H4 (cell line): ENCODE measurements at regions not wholly inside any gene's neighbourhood (a gene's known extent, or its start where the extent isn't known, plus 50 kb on each side); places are given as distances from the start of the nearest gene placed in this dataset.

Experiments
- DNase-seq: peaks from one replicate; pipeline ENCODE4 v3.0.0-alpha.2; 2015; ENCODE audit warnings: low spot score

DNA sequence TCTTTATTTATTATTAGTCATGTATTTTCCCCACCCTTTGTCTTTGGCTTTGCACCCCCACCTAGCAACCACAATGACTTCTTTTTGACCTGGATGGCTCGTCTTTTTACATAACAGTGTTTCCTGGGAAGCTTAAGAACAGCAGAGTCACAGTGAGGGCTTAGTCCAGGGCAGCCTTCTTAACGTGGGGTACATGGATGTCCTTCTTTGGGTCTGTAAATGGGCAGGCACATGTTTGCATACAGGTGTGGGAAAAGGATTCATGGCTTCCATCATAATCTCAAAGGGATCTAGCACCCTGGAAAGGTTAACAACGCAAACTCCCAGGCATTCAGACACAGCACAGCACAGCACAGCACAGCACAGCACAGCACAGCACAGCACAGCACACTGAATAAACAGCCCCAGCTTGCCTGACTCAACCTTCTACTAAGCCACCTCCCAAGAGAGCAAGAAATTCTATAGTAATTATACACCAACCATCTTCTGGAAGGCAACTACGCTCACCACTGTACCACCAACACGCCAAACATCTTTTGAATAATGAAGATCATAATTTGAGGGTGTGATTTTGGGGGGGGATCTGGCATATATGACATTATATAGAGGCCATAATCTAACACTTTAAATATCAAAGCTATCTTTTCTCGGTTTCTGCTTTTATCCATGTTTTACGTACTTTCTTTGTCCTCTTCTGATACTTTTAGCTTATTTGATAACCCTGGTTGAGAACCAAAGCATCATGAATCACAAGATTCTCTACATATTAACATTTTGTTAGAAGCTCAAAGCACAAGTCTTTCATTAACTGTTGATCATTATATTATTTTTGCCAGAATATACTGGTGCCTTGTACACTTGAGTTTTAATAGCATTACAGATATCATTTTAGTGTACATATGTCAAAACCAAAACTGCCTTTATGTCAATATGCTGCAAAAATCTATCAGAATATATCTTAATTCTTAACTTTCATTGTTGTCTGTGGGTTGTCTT, 177.2 kb upstream of the KLF14 start:
- DNase-seq: no peak

DNA sequence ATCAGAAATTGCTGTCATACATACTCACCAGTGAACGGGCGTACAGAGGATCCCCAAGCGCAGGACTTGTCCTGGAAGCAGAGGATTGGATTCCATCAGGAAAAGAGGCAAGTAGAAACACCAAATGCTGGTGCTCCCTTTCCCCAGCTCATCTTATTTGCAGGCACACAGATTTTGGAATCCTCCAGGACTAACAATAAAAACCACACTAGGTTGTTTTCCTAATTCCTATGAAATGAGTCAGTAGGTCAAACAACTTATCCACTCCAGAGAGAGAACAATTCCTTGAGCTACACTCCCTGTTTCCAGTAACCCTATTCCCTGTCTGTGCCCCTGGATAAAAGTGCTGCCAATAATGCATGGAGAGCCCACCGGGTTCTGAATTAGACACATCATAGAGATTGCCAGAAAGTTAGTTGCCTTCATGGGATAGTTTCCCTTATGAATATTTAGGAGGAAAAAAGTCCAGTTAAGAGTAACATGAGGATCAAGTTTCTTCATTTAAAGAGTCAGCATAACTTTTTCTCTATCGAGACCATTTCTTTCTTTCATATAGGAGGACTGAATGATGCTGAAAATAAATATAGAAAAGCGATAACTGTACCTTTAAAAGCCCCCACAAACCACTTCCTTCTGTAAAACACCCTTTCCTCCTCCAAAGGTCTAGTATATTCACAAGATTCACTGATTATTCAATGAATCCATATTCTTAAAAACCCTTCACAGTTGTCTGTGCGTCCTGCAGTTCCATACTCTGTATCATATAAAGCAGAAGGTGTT, 178.3 kb upstream of the KLF14 start:
- peak; percentile 75 for DNase-seq

DNA sequence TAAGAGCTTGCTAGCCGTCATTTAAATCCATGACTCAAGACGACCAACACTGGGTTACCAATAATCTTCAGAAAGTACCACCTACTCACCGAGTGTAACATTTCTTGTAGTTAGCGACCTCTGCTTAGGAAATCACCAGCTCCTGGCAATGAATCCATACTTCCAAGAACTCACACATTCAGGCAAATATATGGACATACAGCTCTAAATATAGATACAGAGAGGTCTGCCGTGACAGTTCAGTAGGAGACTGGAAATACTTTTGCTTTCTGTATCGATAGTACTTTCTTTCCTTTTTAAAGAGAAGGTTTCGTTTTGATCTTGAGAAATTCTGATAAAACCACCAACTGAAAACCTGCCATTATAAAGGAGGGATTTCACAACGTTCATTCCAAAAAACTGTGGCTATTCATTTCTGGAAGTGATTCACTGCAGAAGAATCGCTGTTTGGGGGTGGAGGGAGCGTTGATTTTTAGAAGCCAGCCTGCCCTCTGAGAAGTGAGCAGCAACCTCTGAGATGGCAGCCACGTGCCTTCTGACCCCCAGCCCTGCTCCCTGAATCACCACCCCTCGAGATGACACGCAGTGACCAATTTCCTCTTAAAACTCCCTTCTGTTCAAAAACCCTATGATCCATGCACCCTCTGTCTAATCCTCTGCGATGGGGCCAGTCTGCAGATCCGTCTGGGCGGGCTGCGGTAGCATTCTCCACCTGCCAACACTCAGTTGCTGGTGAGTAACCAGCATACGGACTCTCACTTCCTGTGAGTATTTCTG, 179.0 kb upstream of the KLF14 start:
- DNase-seq: peak; percentile 93

DNA sequence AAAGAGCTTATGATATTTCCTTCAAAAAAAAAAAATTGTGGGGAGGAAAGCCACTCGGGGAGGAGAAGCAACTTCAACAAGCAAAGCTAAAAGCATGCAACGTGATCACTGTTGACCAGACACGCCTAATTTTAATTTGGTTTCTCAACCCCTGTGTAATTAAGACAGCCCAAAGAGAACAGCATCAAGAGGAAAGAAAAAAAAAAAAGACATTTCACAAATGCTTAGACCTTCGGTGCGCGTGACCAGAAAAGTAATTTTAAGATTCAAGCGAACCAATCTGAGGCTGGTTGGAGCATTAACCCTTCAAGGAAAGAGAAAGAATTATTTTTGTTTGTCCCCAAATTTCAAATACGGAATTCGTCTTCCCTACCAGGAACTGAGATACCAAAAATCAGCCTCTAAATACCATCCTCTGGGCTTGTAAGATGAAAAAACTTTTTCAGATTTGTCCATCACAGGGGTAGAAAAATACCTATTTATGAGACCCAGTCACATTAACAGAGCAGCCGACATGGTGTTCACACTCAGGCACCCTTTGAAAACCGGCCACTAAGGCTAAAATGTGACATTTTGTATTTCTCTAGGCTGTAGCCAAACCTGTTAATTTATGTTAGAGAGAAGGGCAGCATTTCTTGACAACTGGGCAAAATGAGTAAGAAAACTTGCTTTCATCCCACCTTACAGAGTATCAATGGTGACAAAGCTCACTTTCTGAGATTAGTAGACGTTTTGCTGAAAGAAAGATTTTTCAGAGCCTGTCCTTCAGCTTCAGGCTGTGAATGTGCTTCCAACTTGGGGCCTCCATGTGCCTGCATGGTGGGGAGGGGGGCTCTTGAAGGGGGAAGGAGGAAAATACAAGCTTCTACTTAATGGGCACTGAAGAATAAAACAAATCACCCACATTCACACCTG, 179.9 kb upstream of the KLF14 start:
- DNase-seq: no peak

DNA sequence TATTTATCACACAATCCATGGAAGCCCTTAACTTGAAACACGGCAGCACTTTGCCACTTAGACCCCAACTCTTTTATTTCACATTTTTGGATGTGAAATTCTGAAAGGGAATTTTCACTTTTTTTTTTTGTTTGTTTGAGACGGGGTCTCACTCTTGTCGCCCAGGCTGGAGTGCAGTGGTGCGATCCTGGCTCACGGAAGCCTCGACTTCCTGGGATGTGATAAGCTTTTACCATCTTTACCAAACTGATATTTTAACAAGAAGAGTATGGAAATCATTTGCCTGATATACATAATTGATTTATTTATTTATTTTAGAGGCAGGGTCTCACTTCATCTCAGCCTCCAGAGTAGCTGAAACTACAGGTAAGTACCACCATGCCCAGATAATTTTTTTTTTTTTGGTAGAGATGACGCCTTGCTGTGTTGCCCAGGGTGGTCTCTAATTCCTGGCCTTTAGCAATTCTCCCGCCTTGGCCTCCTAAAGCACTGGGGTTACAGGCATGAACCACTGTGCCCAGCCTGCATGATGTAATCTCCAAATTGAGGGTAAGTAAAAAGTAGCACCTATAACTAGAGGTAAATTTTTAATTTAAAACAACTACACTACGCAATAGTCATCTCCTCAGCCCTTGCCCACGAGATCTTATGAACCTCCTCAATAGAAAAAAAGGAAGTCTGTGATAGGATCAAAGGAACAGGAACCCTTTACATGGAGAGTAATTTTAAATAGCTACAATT, 180.7 kb upstream of the KLF14 start:
- no peak for DNase-seq

DNA sequence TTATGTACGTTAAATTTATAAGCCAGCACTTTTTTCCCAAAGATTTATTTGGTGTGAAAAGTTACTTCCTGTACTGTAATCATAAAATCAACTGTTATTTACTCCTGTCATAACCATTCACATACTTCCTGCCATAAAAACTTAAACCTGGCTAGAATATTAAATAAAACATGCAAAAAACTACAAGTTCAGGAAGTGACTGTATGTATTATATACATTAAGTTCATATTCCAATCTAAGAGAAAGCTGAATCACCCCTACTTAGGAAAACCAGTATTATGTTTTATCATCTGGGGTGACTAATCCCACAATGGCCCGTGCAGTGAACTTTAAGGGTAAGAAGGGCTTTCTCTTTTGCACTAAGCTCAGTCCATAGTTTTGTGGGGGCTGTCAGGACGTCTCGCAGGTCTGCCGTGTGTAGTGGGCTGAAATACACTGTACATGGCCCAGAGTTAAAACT, 183.7 kb upstream of the KLF14 start:
- no peak for DNase-seq

DNA sequence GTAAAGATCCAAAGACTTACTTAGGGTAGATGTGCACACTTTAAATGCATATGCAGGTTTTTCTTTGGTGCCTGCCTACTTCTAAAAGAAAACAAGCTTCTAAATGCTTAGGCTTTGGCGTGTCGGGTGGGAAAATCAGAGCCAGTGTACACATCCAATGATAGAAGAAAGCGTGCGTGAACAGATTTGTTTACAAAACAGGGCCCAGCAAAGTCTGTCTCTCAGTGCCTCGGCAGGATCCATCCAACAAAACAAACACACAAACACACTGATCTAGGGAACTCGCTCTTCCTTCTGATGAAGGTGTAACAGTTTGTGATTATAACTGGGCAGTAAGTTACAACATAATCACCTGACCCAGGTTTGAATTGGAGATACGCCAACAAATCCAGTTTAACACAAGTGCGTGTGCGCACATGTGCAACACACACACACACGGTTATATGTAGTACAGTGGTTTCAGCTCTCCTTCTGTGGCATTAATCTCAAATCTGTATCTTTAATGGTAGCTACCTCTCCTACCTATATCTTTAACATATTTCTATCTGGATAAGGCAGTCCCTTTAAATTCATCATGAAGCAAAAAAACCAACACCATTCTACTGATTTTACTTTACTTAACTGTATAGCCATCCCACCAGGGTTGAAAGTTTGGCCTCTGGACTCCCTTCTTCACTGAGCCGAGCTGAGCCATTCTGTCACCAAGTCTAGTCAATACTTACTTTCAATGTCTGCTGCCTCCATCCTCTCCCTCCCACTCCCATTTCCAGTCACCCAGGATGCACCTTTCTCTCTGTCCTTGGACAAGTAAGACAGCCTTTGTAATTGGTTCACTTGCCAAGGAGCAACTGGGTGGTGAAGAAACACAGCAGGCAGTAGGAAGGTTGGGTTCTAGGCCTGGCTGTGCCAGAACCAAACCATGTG, 184.4 kb upstream of the KLF14 start:
- DNase-seq: no peak

DNA sequence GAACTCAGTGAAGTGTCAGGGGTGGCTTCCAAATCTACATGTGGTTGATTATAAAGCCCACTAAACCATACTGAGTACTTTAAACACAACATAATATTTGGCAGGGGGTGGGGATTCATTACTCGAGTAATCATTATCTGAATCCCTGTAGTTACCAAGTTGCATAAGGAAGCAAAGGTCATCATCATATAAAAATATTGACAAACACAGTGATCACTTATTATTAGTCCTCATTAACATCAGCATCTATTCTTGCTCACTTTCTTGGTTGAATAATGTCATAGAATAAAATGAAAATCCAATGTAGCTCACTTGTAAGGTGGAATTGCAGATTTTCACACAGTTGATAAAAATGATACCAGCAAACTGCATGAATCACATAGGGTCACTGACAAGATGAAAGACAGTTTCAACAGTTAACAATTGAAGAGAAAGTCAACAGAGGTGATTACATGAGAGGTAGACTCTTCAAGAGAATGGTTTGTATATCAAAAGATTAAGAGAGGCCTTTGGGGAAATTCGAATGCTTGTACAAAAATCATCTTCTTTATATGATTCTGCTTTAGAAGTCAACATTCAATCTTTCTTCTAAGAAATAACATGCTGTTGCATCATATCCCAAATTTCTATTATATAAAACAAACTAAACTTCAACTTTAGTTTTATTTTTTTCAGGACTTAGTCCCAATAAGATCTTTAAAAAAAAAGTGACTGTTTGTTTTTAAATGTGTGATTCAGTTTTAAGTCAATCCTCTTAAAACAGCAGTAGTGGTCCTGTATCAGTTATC, 185.5 kb upstream of the KLF14 start:
- DNase-seq: no peak

DNA sequence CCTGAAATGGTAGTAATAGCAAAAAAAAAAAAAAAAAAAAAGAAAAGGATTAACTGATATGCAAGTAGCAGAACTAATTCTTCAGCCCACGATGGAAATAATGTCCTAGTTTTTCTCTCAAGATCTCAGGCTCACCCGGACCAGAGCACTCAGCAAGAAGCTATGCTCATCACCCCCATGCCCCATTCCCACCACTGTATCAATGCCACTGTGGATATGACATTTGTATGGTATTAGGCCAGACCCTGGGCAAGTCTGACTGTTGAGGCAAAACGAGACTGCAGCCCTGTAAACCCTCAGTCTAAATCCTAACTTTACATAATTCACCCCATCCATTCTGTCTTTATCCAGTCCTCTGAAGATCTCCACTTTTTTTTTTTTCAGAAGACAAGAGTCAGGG, 186.1 kb upstream of the KLF14 start:
- DNase-seq: no peak

DNA sequence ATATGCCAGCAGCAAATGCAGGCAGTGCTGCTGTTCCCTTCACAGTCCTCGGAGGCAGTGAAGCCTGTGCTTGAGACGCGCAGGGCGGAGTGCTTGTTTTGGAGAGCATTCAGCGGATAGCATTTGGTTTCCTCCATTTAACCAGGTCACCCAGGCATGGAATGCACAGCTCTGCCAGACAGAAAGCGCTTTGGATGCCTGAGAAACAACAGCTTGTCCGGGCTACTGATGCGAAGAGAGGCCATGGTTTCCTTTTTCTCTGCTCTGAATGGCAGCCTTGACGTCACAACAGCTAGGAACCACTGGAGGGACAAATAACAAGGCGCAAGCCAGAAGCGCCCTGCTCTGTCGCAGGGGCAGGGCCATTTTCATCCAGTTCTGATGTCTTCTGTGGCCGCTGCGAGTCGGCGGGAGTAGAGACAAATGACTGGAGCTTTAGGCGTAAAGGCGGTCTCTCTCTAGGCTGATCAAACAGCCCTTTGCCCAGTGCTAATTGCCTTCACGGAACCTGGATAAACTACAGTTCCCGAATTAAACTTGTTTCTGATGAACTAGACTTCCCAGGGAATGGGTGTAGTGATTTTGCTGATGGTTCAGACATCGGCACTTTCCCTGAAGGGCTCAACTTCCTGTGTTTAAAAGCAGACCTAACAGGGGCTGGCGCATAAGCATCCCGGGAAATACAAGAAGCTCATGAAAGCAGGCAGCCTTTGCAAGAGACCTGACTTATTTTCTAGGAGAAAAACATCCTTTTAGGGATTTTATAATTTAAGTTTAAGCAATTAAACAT, 187.6 kb upstream of the KLF14 start:
- no peak for DNase-seq

DNA sequence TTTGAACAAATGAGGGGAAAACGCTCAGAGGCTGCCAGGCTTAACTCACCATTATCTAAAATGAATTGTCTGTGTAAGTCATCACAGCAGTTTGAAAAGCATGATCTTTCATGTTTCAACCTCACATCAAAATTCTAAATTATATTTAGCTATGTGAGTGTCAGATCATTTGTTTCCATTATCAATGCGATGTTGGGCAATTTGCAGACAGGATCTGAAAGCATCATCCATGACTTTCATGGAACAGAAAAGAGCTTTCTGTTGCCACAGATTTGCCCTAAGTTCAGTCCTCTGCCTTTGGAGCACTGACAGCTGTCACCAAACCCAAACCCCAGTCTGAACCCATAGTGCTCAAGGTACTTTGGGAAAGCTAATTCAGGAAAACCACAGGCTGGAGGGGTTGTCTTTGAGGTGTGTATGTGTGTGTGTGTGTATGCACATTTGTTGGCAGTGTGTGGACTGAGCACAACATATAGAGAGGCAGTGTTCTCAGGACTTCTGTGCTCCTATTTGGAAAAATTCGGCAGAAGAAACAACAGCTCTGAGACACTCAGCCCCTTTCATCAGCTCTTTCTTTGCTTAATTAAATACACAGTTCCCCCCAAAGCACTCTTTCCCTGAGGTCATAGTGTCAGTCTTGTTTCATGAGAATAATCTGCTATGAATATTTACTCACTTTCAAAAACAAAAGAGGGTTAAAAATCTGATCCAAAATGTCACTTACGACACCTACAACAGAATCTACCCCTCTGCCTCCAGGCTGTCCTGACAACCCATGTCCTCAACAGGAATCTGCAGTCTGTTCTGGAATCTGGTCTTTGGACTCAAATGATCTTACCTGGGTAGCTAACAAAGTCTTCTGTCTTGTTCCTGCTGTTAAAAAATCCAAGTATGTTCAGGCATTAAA, 188.5 kb upstream of the KLF14 start:
- DNase-seq: no peak

DNA sequence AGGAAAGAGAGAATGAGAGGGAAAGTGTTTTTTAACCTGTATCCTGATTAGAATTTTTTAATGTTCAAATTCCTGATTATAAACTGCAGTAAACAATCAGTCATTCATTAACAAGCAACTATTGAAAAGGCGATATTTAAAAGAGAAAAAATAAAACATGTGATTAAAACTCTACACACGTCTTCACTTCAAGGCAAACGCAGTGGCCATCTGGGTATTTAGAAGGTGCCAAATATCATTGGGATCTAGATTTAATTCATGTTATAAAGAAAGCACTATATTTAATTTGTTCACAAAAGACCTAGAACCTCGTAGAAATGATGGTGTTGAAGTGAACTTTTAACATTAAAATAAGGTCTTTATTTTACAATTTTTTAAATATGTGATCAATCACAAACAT, 189.4 kb upstream of the KLF14 start:
- no peak for DNase-seq

DNA sequence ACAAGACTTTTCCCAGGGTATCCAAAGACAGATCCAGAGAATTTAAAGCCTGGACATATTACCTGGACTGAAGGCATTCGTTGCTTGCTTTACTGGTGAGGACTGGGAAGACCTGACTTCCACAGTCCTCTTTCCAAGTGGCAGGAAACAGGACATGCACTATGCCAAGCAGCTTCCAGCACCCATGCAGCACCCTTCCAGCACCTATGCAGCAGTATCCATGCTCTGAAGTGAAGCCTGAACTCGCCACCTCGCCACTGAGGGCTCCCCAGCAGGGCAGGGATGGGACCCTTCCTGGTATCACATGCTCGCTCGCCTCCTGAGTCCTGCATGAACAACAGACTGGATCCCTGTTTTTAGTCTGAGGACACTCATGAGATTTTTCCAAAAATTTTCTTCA, 189.9 kb upstream of the KLF14 start:
- DNase-seq: no peak

DNA sequence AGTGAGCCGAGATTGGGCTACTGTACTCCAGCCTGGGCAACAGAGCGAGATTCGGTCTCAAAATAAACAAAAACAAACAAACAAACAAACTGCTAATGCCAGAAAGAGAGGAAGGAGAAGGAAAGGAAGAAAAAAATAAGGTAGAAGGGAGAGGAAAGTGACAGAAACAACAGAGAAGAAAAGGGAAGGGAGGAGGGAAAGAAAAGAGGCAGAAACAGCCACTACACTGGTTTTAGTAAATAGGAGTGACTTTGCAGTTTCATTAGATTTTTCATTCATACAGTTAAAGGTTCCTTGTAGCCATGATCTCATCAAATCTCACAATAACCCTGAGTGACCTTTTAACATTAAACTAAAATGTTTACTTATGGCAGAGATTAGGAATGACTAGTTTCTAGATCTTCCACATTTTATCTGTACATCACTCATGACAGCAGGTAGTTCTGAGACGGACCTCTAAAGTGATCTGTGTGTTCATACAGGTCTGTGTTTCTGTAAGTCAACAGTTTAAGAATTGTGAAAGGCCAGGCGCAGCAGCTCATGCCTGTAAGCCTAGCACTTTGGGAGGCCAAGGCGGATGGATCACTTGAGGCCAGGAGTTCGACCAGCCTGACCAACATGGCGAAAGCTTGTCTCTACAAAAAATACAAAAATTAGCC, 191.3 kb upstream of the KLF14 start:
- DNase-seq: no peak

DNA sequence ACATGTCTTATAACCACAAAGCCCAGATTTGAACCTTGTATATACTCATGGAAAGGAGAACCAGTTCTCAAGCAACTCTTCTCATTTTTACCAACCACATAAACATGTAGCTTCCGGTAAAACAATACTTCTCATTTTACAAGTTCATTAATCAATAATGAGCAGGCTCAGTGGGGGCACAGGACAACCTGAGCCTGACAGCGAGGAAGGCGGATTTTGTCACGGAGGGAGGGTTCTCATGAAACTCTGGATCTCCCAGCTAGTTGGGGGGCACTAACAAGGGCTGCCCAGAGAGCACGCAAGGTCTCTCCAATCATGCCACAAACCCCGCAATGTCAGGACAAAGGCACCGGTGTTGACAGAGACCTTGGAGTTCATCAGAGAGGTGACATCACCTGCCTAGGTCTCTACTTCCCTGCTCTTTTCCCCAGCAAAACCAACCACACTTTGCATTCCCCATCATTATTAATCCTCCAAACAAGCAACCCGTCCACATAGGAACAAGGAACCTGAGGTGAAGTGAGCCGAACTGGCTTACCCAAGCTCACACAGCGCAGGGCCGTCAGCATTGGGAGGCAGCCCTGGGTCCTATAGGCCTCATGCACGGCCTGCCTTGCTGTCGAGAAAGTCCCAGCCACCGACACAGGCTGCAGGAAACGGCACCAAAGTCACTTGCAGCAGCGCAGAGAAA, 192.1 kb upstream of the KLF14 start:
- DNase-seq: no peak
